ENCODE measurements at regions not wholly inside any gene's neighbourhood (a gene's known extent, or its start where the extent isn't known, plus 50 kb on each side); places are given as distances from the start of the nearest gene placed in this dataset.
"Not testable (repeated sequence)": the region's sequence is repeated elsewhere in the genome, so short reads cannot be mapped to it uniquely, and the experiment has no call there.

- H3K4me3 ChIP-seq (ENCODE audit: low read length): no peak overlapping the region
- TF ChIP-seq, protein P1, sequence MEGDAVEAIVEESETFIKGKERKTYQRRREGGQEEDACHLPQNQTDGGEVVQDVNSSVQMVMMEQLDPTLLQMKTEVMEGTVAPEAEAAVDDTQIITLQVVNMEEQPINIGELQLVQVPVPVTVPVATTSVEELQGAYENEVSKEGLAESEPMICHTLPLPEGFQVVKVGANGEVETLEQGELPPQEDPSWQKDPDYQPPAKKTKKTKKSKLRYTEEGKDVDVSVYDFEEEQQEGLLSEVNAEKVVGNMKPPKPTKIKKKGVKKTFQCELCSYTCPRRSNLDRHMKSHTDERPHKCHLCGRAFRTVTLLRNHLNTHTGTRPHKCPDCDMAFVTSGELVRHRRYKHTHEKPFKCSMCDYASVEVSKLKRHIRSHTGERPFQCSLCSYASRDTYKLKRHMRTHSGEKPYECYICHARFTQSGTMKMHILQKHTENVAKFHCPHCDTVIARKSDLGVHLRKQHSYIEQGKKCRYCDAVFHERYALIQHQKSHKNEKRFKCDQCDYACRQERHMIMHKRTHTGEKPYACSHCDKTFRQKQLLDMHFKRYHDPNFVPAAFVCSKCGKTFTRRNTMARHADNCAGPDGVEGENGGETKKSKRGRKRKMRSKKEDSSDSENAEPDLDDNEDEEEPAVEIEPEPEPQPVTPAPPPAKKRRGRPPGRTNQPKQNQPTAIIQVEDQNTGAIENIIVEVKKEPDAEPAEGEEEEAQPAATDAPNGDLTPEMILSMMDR (IDR thresholded peaks at IDR 0.05; ENCODE audit: insufficient read depth, low read depth, low read length, missing control alignments): no peak
Observed at GRCh38 chr14:35174342-35174741, 52.0 kb downstream of the PRORP start.

DNA sequence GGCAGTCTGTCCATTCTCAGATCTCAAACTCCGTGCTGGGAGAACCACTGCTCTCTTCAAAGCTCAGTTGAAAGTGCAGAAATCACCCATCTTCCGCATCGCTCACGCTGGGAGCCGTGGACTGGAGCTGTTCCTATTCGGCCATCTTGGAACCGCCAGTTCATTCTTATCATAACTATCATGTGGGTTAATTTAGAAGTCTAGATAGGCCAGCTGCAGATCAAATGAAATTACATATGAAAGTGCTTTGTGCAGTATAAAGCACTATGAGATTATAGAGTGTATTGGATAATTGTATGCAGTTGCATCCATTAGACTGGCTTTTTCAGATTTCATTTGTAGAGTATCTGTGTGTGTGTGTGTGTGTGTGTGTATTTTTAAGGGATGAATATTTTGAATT lies 57.8 kb downstream of the PRORP start:
- H3K4me3 ChIP-seq (ENCODE audit: low read length): no peak overlapping the region
- DNase-seq (ENCODE audit: low read depth): no peak
- TF ChIP-seq, protein P1 (IDR thresholded peaks at IDR 0.05; ENCODE audit: insufficient read depth, low read depth, low read length, missing control alignments): no peak

More at GRCh38 chr14:35174342-35174741, 52.0 kb downstream of the PRORP start:
- no peak for DNase-seq (ENCODE audit: low read depth)

DNA sequence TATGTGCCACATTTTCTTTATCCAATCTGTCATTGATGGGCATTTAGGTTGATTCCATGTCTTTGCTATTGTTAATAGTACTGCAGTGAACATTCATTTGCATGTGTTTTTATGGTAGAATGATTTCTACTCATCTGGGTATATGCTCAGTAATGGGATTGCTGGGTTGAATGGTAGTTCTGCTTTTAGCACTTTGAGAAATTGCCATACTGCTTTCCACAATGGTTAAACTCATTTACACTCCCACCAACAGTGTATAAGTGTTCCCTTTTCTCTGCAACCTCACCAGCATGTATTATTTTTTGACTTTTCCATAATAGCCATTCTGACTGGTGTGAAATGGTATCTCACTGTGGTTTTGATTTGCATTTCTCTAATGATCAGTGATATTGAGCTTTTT lies 62.5 kb downstream of the PRORP start:
- not testable (repeated sequence) for H3K4me3 ChIP-seq (ENCODE audit: low read length); DNase-seq (ENCODE audit: low read depth)

GRCh38 chr14:35189422-35189821 lies 67.1 kb downstream of the PRORP start:
- no peak overlapping the region for H3K4me3 ChIP-seq (ENCODE audit: low read length)
- TF ChIP-seq, protein P1 (IDR thresholded peaks at IDR 0.05; ENCODE audit: insufficient read depth, low read depth, low read length, missing control alignments): no peak
- DNase-seq (ENCODE audit: low read depth): no peak

- TF ChIP-seq, protein P1 (IDR thresholded peaks at IDR 0.05; ENCODE audit: insufficient read depth, low read depth, low read length, missing control alignments): no peak
- DNase-seq (ENCODE audit: low read depth): no peak
- H3K4me3 ChIP-seq (ENCODE audit: low read length): no peak overlapping the region
Observed at GRCh38 chr14:35193161-35193560, 70.8 kb downstream of the PRORP start.

DNA sequence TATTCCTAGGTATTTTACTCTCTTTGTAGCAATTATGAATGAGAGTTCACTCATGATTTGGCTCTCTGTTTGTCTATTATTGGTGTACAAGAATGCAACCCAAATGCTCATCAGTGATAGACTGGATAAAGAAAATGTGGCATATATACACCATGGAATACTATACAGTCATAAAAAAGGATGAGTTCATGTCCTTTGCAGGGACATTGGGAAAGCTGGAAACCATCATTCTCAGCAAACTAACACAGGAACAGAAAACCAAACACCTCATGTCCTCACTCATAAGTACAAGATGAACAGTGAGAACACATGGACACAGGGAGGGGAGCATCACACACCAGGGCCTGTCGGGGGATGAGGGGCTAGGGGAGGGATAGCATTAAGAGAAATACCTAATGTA lies 71.8 kb downstream of the PRORP start:
- not testable (repeated sequence) for DNase-seq (ENCODE audit: low read depth)

GRCh38 chr14:35196571-35196970 lies 74.2 kb downstream of the PRORP start:
- DNase-seq (ENCODE audit: low read depth): peak; percentile 86
- TF ChIP-seq, protein P1 (IDR thresholded peaks at IDR 0.05; ENCODE audit: insufficient read depth, low read depth, low read length, missing control alignments): no peak

More for the DNA sequence above, 71.8 kb downstream of the PRORP start:
- H3K4me3 ChIP-seq (ENCODE audit: low read length): not testable (repeated sequence)

DNA sequence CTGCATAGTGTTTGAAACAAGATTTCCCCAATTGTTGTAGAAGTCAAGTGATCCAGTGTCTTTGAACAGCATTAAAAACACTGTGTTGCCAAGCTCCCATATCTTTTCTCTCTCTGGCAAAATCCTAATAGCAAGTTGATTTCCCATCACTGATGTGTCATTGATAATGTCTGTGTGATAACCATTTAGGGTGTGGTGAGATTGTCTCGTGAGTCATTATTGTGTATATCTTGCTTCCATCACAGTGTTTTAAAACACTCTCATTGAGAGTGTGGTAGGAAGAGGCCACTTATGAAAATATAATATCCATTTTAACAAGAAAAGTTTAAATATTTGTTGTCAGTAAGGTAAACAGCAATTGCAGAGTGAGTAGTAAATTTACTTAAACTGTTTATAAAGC lies 74.7 kb downstream of the PRORP start:
- TF ChIP-seq, protein P1 (IDR thresholded peaks at IDR 0.05; ENCODE audit: insufficient read depth, low read depth, low read length, missing control alignments): no peak
- peak; percentile 84 for DNase-seq (ENCODE audit: low read depth)
- H3K4me3 ChIP-seq (ENCODE audit: low read length): no peak overlapping the region

More at GRCh38 chr14:35196571-35196970, 74.2 kb downstream of the PRORP start:
- H3K4me3 ChIP-seq (ENCODE audit: low read length): no peak overlapping the region

All from epithelial cell of esophagus (primary cell).